OCI-LY3 (cell line): ENCODE measurements at regions not wholly inside any gene's neighbourhood (a gene's known extent, or its start where the extent isn't known, plus 50 kb on each side); places are given as distances from the start of the nearest gene placed in this dataset.

Experiments used
- CTCF ChIP-seq: fragments of 200-600, 300-600 bp; sonication (generic); IDR thresholded peaks from 2 replicates; pipeline ENCODE4 v1.5.1; 2014; ENCODE audit warnings: antibody characterized with exemption, low read length, low read depth
- EZH2phosphoT487 ChIP-seq: fragments of 200-600 bp; shearing (Covaris generic); IDR thresholded peaks from 2 replicates; pipeline ENCODE4 v1.6.1; 2018; ENCODE audit warnings: antibody characterized with exemption, mixed run types, low read depth

GRCh38 chr4:54550395-54551171 is 107.2 kb upstream of the KIT start:
- TF ChIP-seq CTCF (no peak), EZH2phosphoT487 (no peak)
